GM10266 (cell line): ENCODE measurements at regions not wholly inside any gene's neighbourhood (a gene's known extent, or its start where the extent isn't known, plus 50 kb on each side); places are given as distances from the start of the nearest gene placed in this dataset.

Experiments
- DNase-seq: peaks from one replicate; pipeline ENCODE4 v3.0.0; 2012; ENCODE audit errors: extremely low spot score
- TF ChIP-seq, protein P1 (sequence below): IDR thresholded peaks from 2 replicates; pipeline ENCODE4 v1.5.1; 2012; ENCODE audit warnings: mild to moderate bottlenecking, low read depth; ENCODE audit not compliant: control insufficient read depth, insufficient read depth; ENCODE audit errors: missing control alignments

DNA sequence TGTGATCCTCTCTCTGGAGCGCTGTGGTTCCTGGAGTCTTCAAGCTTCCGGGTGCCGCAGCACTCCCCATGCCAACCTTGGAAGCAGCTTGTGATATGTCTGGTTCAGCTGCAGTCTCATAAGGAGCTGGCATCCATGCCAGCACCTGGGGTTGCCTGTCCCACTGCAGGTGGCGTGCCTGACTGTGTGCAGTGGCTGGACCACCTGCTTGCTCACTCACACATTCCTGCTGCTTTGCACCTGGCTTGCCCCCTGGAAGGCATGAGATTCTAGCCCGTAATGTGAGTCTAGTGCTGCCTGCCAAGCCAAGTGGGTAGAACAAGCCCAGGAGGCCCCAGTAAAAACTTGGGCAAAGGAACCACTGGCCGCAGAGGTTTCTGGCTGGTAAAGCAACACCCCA is 687.2 kb upstream of the AADAT start:
- no peak for DNase-seq
- TF ChIP-seq, protein P1, sequence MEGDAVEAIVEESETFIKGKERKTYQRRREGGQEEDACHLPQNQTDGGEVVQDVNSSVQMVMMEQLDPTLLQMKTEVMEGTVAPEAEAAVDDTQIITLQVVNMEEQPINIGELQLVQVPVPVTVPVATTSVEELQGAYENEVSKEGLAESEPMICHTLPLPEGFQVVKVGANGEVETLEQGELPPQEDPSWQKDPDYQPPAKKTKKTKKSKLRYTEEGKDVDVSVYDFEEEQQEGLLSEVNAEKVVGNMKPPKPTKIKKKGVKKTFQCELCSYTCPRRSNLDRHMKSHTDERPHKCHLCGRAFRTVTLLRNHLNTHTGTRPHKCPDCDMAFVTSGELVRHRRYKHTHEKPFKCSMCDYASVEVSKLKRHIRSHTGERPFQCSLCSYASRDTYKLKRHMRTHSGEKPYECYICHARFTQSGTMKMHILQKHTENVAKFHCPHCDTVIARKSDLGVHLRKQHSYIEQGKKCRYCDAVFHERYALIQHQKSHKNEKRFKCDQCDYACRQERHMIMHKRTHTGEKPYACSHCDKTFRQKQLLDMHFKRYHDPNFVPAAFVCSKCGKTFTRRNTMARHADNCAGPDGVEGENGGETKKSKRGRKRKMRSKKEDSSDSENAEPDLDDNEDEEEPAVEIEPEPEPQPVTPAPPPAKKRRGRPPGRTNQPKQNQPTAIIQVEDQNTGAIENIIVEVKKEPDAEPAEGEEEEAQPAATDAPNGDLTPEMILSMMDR: no peak

DNA sequence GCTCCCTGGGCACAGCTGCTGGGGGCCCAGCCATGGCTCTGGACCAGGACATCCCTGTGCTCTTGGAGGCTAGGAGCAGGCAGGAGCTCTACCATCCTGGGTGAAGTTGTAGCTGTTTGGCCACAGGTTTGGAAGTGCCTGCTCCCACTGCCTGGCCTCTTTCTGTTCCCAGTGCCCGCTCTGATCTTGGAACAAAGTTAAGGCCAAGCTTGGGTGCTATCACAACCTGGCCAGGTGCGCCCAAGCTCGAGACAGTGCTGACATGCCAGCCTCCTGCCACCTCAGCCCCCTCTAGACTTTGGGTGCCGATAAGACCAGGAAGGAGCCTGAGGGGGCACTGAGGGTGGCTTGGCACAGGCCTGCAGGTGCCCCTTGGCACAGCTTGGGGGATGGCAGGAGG is 686.1 kb upstream of the AADAT start:
- TF ChIP-seq, protein P1: no peak

DNA sequence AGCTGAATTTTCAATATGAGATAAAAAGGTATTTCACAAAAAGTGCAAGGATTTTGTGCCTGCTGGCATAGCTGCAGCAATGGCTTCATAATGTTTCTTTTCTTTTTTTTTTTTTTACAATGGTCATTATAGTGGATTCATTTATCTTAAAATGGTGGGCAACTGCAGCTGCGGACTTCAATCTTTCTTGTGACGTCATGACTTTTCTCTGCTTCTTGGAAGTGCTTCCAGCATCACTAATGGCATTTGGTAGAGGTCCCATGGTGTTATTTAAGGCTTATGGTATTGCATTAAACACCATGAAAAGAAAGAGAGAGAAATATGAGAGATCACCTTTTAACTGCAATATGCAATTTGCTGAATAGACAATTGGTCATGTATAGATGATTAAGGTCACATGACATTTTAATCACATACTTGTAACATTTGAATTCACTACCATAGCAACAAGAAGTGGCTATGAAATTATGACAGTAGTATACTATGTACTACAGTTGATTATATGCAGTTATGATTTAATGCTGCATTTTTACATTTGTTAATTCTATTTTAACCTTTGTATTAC is 684.0 kb upstream of the AADAT start:
- TF ChIP-seq, protein P1: no peak

More for the DNA sequence above, 686.1 kb upstream of the AADAT start:
- DNase-seq: no peak

DNA sequence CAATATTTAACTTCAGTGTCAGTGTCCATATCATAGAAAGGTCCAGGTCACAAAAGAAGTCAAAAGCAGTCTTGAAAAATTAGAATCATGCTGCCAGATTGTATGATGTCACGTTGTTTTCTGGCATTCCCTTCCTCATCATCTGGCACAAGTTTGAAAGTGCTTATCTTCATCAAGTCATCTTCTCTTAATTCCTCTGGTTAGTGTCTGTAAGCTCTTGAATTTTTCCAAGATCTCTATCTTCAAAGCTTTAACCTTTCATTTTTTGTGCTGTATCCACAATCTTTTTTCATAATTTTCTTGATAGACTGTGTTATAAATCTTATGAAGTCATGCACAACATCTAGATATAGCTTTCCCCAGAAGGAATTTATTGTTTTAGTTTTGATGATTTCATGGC is 682.7 kb upstream of the AADAT start:
- TF ChIP-seq, protein P1: no peak
- no peak for DNase-seq

More for the DNA sequence above, 684.0 kb upstream of the AADAT start:
- no peak for DNase-seq

DNA sequence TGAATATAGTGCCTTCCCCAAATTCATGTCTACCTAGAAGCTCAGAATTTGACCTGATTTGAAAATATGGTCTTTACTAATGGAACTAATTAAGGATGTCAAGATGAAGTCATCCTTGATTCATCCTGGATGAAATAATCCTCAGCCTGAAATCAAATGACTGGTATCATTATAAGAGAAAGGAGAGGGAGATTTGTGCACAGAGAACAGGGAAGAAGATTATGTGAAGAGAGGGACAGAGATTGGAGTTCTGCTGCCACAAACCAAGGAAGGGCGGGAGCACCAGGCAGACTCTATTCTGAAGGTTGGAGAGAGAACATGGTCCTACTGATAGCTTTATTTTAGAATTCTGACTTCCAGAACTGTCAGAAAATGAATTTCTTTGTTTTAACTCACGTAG is 680.9 kb upstream of the AADAT start:
- DNase-seq: no peak
- TF ChIP-seq, protein P1: no peak

DNA sequence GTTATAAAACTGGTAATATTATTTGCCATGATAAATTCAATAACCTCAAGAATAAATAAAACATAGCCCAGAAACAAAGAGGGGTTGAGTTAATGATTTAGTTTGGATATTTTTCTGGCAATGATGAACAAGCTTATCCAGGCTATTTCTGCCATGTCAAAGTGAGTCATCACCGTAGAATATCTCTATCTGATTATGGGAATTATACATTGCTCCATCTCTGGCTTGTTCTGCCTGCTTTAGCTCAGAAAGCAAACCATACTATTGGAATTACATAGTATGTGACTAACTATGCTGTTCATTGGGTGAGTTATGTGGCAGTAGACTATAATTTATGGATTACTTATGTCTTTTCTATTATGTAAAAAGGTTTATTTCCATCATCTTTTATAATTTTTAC is 680.1 kb upstream of the AADAT start:
- TF ChIP-seq, protein P1: no peak
- DNase-seq: no peak

DNA sequence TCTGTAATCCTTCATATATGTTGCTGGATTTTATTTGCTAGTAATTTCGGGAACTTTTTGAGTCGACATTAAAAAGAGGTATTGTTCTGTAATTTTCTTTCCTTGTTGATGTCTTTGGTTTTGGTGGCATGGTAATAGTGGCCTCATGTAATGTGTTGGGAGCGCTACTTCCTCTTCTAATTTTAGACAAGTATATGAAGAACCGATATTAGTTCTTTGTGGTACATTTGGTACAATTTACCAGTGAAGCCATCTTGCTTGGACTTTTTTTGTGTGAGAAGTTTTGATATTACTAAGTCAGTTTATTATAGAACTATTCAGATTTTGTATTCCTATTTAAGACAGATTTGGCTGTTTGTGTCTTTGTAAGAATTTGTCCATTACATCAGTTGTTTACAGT is 669.2 kb upstream of the AADAT start:
- no peak for DNase-seq
- TF ChIP-seq, protein P1: no peak
